HG02870 (cell line): ENCODE measurements at regions not wholly inside any gene's neighbourhood (a gene's known extent, or its start where the extent isn't known, plus 50 kb on each side); places are given as distances from the start of the nearest gene placed in this dataset.

Experiments used
- ATAC-seq: cut with Tn5 transposase; IDR thresholded peaks from one replicate; pipeline ENCODE4 v1.9.1; 2021; ENCODE audit warnings: mild to moderate bottlenecking, moderate library complexity; ENCODE audit not compliant: unreplicated experiment

- no peak for ATAC-seq
Observed at GRCh38 chr10:10503772-10504171, 513.9 kb upstream of the CELF2 start.

GRCh38 chr10:10508211-10508610 is 509.5 kb upstream of the CELF2 start:
- no peak for ATAC-seq

- no peak for ATAC-seq
Observed at GRCh38 chr10:10510179-10510578, 507.5 kb upstream of the CELF2 start.

- ATAC-seq = no peak
Observed at GRCh38 chr10:10513067-10513466, 504.6 kb upstream of the CELF2 start.

GRCh38 chr10:10513898-10514297 is 503.8 kb upstream of the CELF2 start:
- ATAC-seq = no peak

- ATAC-seq = no peak
Observed at GRCh38 chr10:10514797-10515196, 502.9 kb upstream of the CELF2 start.

GRCh38 chr10:10515479-10516204 is 502.0 kb upstream of the CELF2 start:
- ATAC-seq = no peak

GRCh38 chr10:10516346-10517130 is 501.1 kb upstream of the CELF2 start:
- ATAC-seq = no peak

- ATAC-seq = no peak
Observed at GRCh38 chr10:10517866-10518265, 499.8 kb upstream of the CELF2 start.

GRCh38 chr10:10519674-10520073 is 498.0 kb upstream of the CELF2 start:
- no peak for ATAC-seq

GRCh38 chr10:10520491-10521385 is 496.9 kb upstream of the CELF2 start:
- peak; percentile 96 for ATAC-seq

GRCh38 chr10:10526846-10527245 is 490.8 kb upstream of the CELF2 start:
- no peak for ATAC-seq

GRCh38 chr10:10527861-10528562 is 489.7 kb upstream of the CELF2 start:
- ATAC-seq = no peak

- ATAC-seq = no peak
Observed at GRCh38 chr10:10528563-10528910, 489.1 kb upstream of the CELF2 start.

GRCh38 chr10:10530313-10530712 is 487.4 kb upstream of the CELF2 start:
- no peak for ATAC-seq

GRCh38 chr10:10532236-10532635 is 485.4 kb upstream of the CELF2 start:
- ATAC-seq = no peak

- ATAC-seq = no peak
Observed at GRCh38 chr10:10532826-10533225, 484.8 kb upstream of the CELF2 start.

GRCh38 chr10:10533437-10533836 is 484.2 kb upstream of the CELF2 start:
- no peak for ATAC-seq

GRCh38 chr10:10538326-10538725 is 479.3 kb upstream of the CELF2 start:
- no peak for ATAC-seq

- ATAC-seq = no peak
Observed at GRCh38 chr10:10540398-10540797, 477.3 kb upstream of the CELF2 start.

- ATAC-seq = no peak
Observed at GRCh38 chr10:10542477-10542876, 475.2 kb upstream of the CELF2 start.
